ENCODE measurements at regions not wholly inside any gene's neighbourhood (a gene's known extent, or its start where the extent isn't known, plus 50 kb on each side); places are given as distances from the start of the nearest gene placed in this dataset.
"Not testable (repeated sequence)": the region's sequence is repeated elsewhere in the genome, so short reads cannot be mapped to it uniquely, and the experiment has no call there.

- H3K4me3 ChIP-seq, result no peak overlapping the region
- no peak overlapping the region for H3K27ac ChIP-seq
These were observed 256.9 kb upstream of the DPYD start for GRCh38 chr1:98177751-98178150.

- Histone ChIP-seq H3K4me3 (no peak overlapping the region), H3K27ac (no peak overlapping the region)
These were observed 256.1 kb upstream of the DPYD start for GRCh38 chr1:98176936-98177335.

- H3K27ac ChIP-seq, result no peak overlapping the region
- H3K4me3 ChIP-seq, result no peak overlapping the region
These were observed 255.6 kb upstream of the DPYD start for GRCh38 chr1:98176414-98176813.

GRCh38 chr1:98172578-98172977 is 251.7 kb upstream of the DPYD start:
- H3K4me3 ChIP-seq, result no peak overlapping the region
- no peak overlapping the region for H3K27ac ChIP-seq

GRCh38 chr1:98172022-98172421 is 251.2 kb upstream of the DPYD start:
- no peak overlapping the region for H3K27ac ChIP-seq
- no peak overlapping the region for H3K4me3 ChIP-seq

- no peak overlapping the region for H3K27ac ChIP-seq
- no peak overlapping the region for H3K4me3 ChIP-seq
These were observed 243.7 kb upstream of the DPYD start for GRCh38 chr1:98164509-98164908.

GRCh38 chr1:98157524-98158313 is 236.9 kb upstream of the DPYD start:
- H3K4me3 ChIP-seq, result no peak overlapping the region
- H3K27ac ChIP-seq, result no peak overlapping the region

GRCh38 chr1:98147280-98147679 is 226.4 kb upstream of the DPYD start:
- Histone ChIP-seq H3K4me3 (no peak overlapping the region), H3K27ac (no peak overlapping the region)

- no peak overlapping the region for H3K27ac ChIP-seq
- no peak overlapping the region for H3K4me3 ChIP-seq
These were observed 224.8 kb upstream of the DPYD start for GRCh38 chr1:98145655-98146054.

- Histone ChIP-seq H3K4me3 (no peak overlapping the region), H3K27ac (no peak overlapping the region)
These were observed 222.6 kb upstream of the DPYD start for GRCh38 chr1:98143403-98143802.

- Histone ChIP-seq H3K27ac (no peak overlapping the region), H3K4me3 (no peak overlapping the region)
These were observed 212.3 kb upstream of the DPYD start for GRCh38 chr1:98133131-98133530.

- Histone ChIP-seq H3K27ac (no peak overlapping the region), H3K4me3 (no peak overlapping the region)
These were observed 209.6 kb upstream of the DPYD start for GRCh38 chr1:98130408-98130807.

GRCh38 chr1:98129491-98129890 is 208.7 kb upstream of the DPYD start:
- Histone ChIP-seq H3K27ac (no peak overlapping the region), H3K4me3 (no peak overlapping the region)

- H3K4me3 ChIP-seq, result no peak overlapping the region
- no peak overlapping the region for H3K27ac ChIP-seq
These were observed 205.9 kb upstream of the DPYD start for GRCh38 chr1:98126740-98127139.

GRCh38 chr1:98121646-98122045 is 200.8 kb upstream of the DPYD start:
- Histone ChIP-seq H3K27ac (no peak overlapping the region), H3K4me3 (no peak overlapping the region)

- no peak overlapping the region for H3K27ac ChIP-seq
- no peak overlapping the region for H3K4me3 ChIP-seq
These were observed 199.0 kb upstream of the DPYD start for GRCh38 chr1:98119796-98120195.

GRCh38 chr1:98113811-98114210 is 193.0 kb upstream of the DPYD start:
- no peak overlapping the region for H3K4me3 ChIP-seq
- H3K27ac ChIP-seq, result no peak overlapping the region

GRCh38 chr1:98112626-98113025 is 191.8 kb upstream of the DPYD start:
- no peak overlapping the region for H3K4me3 ChIP-seq
- no peak overlapping the region for H3K27ac ChIP-seq

GRCh38 chr1:98110674-98111073 is 189.8 kb upstream of the DPYD start:
- Histone ChIP-seq H3K4me3 (no peak overlapping the region), H3K27ac (no peak overlapping the region)

- not testable (repeated sequence) for H3K4me3 ChIP-seq, H3K27ac ChIP-seq
These were observed 187.5 kb upstream of the DPYD start for GRCh38 chr1:98108378-98108777.

- H3K4me3 ChIP-seq, result no peak overlapping the region
These were observed 186.4 kb upstream of the DPYD start for GRCh38 chr1:98107256-98107655.

GRCh38 chr1:98104289-98104688 is 183.5 kb upstream of the DPYD start:
- H3K27ac ChIP-seq, result no peak overlapping the region
- H3K4me3 ChIP-seq, result no peak overlapping the region

More at GRCh38 chr1:98107256-98107655, 186.4 kb upstream of the DPYD start:
- H3K27ac ChIP-seq, result no peak overlapping the region

Measured in skin epidermis (tissue), 12 donors.